Adrenal gland (tissue), 5 donors: ENCODE measurements at regions not wholly inside any gene's neighbourhood (a gene's known extent, or its start where the extent isn't known, plus 50 kb on each side); places are given as distances from the start of the nearest gene placed in this dataset.

Experiments used
- CTCF ChIP-seq, 6 experiments: fragments of 450-650 bp in 4 of 6; fragments of 200-600 bp in 2 of 6; sonication (generic) in 1 of 6; IDR thresholded peaks; 1 replicate in 5 of 6; 2 replicates in 1 of 6; pipeline versions ENCODE4 v1.5.1 to v1.8.0; 2016 to 2021; ENCODE audit warnings: antibody characterized with exemption in 6 of 6, mild to moderate bottlenecking in 2 of 6, moderate library complexity in 1 of 6
- POLR2A ChIP-seq, 2 donors: fragments of 450-650 bp; IDR thresholded peaks; one replicate each; pipeline ENCODE4 v1.6.1; 2017; ENCODE audit warnings: antibody characterized with exemption in 2 of 2, mild to moderate bottlenecking in 2 of 2, moderate library complexity in 1 of 2
- donor health status: DM: no; HTN: no; CAD: no.

GRCh38 chr17:71480099-71480498 lies 640.7 kb upstream of the SOX9 start:
- TF ChIP-seq CTCF (IDR thresholded peaks at IDR 0.05): no peak
- TF ChIP-seq POLR2A (IDR thresholded peaks at IDR 0.05): no peak
